BE2C (cell line): ENCODE measurements at regions not wholly inside any gene's neighbourhood (a gene's known extent, or its start where the extent isn't known, plus 50 kb on each side); places are given as distances from the start of the nearest gene placed in this dataset.

Experiments used
- DNase-seq: peaks from one replicate; pipeline ENCODE4 v3.0.0-alpha.2; 2020
- H3K27me3 ChIP-seq: fragments of 250-450 bp; sonication (Bioruptor Pico); 2 replicates; pipeline ENCODE4 v1.5.1; 2020; ENCODE audit warnings: mild to moderate bottlenecking
- H3K36me3 ChIP-seq: fragments of 250-450 bp; sonication (Bioruptor Pico); 2 replicates; pipeline ENCODE4 v1.5.1; 2020; ENCODE audit warnings: mild to moderate bottlenecking
- H3K4me1 ChIP-seq: fragments of 250-450 bp; sonication (Bioruptor Pico); 2 replicates; pipeline ENCODE4 v1.5.1; 2020
- H3K4me3 ChIP-seq: 2 replicates; pipeline ENCODE4 v1.5.1; 2011; ENCODE audit warnings: low read depth, low read length
- H3K9me3 ChIP-seq: fragments of 250-450 bp; sonication (Bioruptor Pico); 2 replicates; pipeline ENCODE4 v1.5.1; 2020
- TF ChIP-seq, protein P1 (sequence below): IDR thresholded peaks from 2 replicates; pipeline ENCODE4 v1.5.1; 2012; ENCODE audit warnings: mild to moderate bottlenecking, low read depth, low read length

DNA sequence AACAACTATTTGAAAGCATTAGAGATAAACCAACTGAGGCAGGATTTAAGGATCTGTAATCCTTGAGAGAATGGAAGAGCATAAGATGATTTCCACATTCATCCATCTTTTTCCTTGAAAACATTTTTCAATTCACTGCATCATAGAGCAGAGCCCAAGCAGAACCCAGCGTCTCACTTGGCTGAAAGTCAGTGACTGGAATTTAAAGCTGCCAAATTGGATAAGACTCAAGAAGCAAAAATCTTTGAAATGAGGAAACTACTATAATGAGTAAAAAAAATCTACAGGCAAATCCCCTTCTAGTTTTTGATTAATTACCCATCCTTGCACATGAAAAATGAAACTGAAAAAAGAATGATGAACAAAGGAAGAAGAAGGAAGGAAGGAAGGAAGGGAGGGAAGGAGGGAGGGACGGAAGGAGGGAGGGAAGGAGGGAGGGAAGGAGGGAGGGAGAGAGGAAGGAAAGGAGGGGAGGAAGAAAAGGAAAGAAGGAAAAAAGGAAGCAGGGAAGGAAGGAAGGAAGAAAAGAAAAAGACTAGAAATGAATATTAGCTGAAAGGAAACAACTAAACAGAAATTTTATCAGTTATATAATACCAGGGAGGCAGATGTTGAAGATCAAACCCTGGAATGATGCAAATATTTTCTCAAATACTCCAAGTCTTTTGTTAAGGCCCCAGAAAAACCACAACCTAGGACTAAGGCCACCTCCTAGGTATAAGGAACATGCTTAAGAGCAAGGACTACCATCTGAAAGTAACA, 336.3 kb upstream of the MAGI2 start:
- H3K4me1 ChIP-seq = peaks cover 3% of the 10 kb centered on the region; the same call in 1 of the 2 replicates
- H3K9me3 ChIP-seq = no peaks in the 10 kb centered on the region
- no peak overlapping the region for H3K4me3 ChIP-seq
- TF ChIP-seq, protein P1, sequence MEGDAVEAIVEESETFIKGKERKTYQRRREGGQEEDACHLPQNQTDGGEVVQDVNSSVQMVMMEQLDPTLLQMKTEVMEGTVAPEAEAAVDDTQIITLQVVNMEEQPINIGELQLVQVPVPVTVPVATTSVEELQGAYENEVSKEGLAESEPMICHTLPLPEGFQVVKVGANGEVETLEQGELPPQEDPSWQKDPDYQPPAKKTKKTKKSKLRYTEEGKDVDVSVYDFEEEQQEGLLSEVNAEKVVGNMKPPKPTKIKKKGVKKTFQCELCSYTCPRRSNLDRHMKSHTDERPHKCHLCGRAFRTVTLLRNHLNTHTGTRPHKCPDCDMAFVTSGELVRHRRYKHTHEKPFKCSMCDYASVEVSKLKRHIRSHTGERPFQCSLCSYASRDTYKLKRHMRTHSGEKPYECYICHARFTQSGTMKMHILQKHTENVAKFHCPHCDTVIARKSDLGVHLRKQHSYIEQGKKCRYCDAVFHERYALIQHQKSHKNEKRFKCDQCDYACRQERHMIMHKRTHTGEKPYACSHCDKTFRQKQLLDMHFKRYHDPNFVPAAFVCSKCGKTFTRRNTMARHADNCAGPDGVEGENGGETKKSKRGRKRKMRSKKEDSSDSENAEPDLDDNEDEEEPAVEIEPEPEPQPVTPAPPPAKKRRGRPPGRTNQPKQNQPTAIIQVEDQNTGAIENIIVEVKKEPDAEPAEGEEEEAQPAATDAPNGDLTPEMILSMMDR = no peak
- no peak for DNase-seq
- H3K36me3 ChIP-seq = no peaks in the 10 kb centered on the region
- no peaks in the 10 kb centered on the region for H3K27me3 ChIP-seq

- Histone ChIP-seq H3K27me3 (no peaks in the 10 kb centered on the region), H3K9me3 (no peaks in the 10 kb centered on the region), H3K36me3 (no peaks in the 10 kb centered on the region), H3K4me3 (no peak overlapping the region), H3K4me1 (peaks cover 3% of the 10 kb centered on the region; the same call in 1 of the 2 replicates)
- DNase-seq = no peak
- TF ChIP-seq, protein P1 = no peak
These were observed 334.2 kb upstream of the MAGI2 start for GRCh38 chr7:79787623-79788022.

GRCh38 chr7:79787096-79787495, 333.6 kb upstream of the MAGI2 start:
- no peak overlapping the region for H3K4me3 ChIP-seq
- TF ChIP-seq, protein P1 = no peak
- DNase-seq = no peak
- peaks cover 3% of the 10 kb centered on the region; the same call in 1 of the 2 replicates for H3K4me1 ChIP-seq
- H3K9me3 ChIP-seq = no peaks in the 10 kb centered on the region
- H3K27me3 ChIP-seq = no peaks in the 10 kb centered on the region
- no peaks in the 10 kb centered on the region for H3K36me3 ChIP-seq

GRCh38 chr7:79786187-79786586, 332.7 kb upstream of the MAGI2 start:
- Histone ChIP-seq H3K4me1 (peaks cover 3% of the 10 kb centered on the region; the same call in 1 of the 2 replicates), H3K9me3 (no peaks in the 10 kb centered on the region), H3K27me3 (no peaks in the 10 kb centered on the region), H3K4me3 (no peak overlapping the region), H3K36me3 (no peaks in the 10 kb centered on the region)
- TF ChIP-seq, protein P1 = no peak
- no peak for DNase-seq

GRCh38 chr7:79785556-79785955, 332.1 kb upstream of the MAGI2 start:
- Histone ChIP-seq H3K27me3 (no peaks in the 10 kb centered on the region), H3K4me3 (no peak overlapping the region), H3K9me3 (no peaks in the 10 kb centered on the region), H3K4me1 (peaks cover 3% of the 10 kb centered on the region; the same call in 1 of the 2 replicates), H3K36me3 (no peaks in the 10 kb centered on the region)
- no peak for DNase-seq
- TF ChIP-seq, protein P1 = no peak

DNA sequence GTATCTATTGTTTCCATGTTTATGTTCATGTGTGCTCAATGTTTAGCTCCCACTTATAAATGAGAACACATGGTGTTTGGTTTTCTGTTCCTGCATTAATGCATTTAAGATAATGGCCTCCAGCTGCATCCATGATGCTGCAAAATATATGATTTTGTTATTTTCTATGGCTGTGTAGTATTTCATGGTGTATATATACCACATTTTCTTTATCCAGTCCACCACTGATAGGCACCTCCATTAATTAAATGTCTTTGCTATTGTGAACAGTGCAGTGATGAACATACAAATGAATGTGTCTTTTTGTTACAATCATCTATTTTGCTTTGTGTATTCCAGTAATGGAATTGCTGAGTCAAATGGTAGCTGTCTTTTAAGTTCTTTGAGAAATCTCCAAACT, 329.4 kb upstream of the MAGI2 start:
- Histone ChIP-seq H3K4me1 (peaks cover 3% of the 10 kb centered on the region; the same call in 1 of the 2 replicates), H3K36me3 (no peaks in the 10 kb centered on the region), H3K27me3 (no peaks in the 10 kb centered on the region), H3K9me3 (no peaks in the 10 kb centered on the region), H3K4me3 (no peak overlapping the region)
- DNase-seq = no peak
- TF ChIP-seq, protein P1 = no peak
